T47D (cell line): ENCODE measurements at regions not wholly inside any gene's neighbourhood (a gene's known extent, or its start where the extent isn't known, plus 50 kb on each side); places are given as distances from the start of the nearest gene placed in this dataset.
A peak's percentile ranks its signal among the peaks of the same experiment; 100 is the strongest.

Experiments used
- DNase-seq, 2 experiments: peaks; one replicate each; pipeline versions ENCODE4 v3.0.0 to v3.0.0-alpha.2; 2011 to 2012; ENCODE audit warnings: low read depth in 1 of 2, low spot score in 1 of 2
- JUND ChIP-seq: IDR thresholded peaks from 2 replicates; pipeline ENCODE4 v1.6.1; 2012; ENCODE audit warnings: low read depth
- in situ Hi-C: cut with HindIII; loops from 2 replicates; pipeline ENCODE4 v1.10.0; 2016; ENCODE audit warnings: low sequenced_read_pairs, low pct_unique_long_range_greater_than_20kb

DNA sequence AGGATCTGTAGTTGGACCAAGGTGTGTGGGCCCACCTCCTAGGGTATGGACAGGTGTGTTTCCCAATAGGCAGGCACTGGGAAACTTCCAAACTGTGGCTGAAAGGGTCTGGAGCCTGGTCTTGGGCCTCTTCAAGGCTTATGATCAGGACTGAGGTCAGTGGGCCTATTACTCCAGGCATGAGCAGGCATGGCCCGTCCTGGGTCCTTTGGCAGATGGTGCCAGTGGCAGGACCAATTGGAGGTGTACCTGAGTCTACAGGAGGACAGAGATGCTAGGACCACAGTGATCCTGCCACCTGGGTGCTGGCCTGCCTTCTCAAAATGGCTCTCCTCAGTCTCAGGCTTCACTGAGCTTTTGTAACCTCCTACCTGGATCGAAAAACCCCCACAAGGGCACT, 95.4 kb downstream of the RAB18 start:
- no peak for DNase-seq
- no peak for TF ChIP-seq JUND
- in situ Hi-C loops = no loop called here

DNA sequence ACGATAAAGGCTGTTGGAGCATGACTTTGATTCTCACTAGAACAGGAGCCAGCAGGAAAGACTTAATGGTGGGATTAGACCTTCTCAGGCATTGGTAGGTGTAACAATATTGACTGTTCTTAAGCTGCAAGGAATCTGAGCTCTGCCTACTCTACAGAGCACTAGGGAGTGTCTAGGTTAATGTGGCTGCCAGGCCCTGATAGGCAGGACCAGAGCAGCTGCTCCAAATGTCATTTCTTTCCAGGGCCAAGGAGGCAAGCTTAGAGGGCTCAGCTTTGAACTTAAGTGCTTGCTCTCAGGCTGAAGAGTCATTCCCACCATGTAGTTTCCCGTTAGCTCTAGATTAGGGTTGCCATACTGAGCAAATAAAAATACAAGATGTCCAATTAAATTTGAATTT, 96.8 kb downstream of the RAB18 start:
- no peak for TF ChIP-seq JUND
- in situ Hi-C loops = no loop called here
- no peak for DNase-seq

DNA sequence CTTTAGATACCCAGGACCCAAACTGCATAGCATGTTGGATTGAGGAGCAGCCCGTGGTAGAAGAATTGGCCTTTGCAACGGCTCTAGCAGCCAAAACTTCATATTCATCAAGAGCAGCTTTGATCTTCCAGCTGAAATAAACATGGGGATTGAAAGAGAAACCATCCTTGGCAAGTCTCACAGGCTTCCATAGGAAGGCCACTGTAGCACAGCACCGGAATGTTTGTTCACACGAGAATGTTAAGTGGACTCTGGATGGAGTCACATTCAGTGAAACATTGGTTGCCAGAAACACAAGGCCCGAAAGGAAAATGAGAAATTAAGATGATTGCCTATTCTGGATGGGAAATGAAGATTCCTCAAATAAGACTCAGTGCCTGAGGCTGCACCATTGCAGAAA, 97.4 kb downstream of the RAB18 start:
- DNase-seq = no peak
- in situ Hi-C loops = no loop called here
- TF ChIP-seq JUND = no peak

DNA sequence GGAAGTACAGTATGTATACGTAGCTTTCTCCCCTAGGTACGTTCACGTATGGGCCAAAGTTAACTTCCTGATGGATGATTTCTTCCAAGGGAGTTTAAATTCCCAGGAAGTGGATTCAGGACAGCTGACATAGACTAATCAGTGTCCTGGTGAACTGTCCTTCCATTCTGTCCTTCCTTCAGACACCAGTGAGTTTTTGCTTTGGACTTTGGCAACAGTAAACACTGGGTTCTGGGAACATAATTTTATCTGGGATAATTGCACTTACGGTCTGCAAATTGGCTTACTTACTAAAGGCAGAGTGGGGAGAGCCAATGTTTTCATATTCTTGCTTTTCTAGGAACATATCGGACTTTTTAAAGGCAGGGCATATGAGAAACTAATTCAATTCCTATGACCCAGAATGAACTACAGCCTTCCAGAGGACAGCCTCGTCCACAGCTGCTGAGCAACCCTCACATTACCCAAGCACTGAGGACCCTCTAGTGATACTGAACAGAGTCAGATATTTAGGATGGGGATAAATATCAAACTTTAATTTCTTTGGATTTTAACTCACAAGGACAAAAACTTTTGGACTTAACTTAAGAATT, 97.9 kb downstream of the RAB18 start:
- no peak for TF ChIP-seq JUND
- no peak for DNase-seq
- in situ Hi-C loops = no loop called here

DNA sequence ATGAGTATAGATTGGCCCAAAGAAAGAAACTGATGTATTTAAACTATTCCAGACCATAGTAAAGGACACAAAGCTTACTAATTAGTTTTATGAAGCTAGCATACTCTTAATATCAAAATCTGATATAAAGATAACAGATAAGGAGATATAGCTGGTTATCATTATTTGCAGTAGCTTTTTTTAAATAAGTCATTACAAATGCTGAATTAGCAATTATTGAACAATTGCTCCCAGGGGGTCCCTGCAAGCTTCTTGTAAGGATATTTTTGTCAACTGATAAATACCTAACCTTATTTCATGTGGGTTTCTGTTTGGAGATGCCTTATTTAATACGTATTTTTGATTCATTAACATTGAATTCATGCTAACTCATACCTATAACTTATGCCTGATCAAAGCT, 99.0 kb downstream of the RAB18 start:
- no peak for DNase-seq
- in situ Hi-C loops = no loop called here
- TF ChIP-seq JUND = no peak

DNA sequence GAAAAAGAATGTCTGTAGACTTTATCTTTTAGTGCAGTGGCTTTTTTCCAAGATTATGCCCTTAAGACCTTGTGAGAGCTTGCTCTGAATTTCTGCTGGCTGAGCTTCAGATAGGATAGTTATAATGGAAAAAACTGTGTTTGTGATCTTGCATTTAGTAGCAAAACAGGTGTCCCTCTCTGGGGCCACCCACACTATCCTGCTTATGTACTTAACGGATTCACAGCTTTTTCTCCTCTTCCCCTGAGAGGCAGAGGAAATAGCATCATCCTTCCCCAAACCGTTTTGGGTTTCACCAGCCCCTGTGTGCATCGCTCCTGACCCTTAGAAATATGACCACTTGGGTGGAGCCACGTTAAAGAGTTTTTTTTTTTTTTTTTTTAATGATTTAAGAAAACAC, 101.2 kb downstream of the RAB18 start:
- in situ Hi-C loops = no loop called here
- TF ChIP-seq JUND = no peak
- no peak for DNase-seq

DNA sequence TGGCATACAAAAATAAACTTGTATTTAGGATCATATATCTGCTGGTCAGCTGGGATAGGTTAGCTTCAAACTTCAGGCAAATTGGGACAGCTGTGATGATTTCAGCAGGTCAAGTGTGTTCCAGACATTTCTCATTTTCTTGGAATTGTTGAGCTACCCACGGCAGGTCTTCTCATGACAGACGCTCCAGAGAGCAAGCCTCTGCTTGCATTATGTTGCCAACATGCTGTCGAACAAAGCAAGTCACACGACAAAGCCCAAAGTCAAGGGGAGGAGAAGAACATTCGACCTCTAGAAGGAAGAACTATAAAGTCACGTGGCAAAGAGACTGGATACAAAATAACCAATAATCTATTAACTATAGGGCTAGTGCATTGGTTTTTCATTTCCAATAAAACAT, 103.5 kb downstream of the RAB18 start:
- no peak for DNase-seq
- in situ Hi-C loops = no loop called here
- no peak for TF ChIP-seq JUND

DNA sequence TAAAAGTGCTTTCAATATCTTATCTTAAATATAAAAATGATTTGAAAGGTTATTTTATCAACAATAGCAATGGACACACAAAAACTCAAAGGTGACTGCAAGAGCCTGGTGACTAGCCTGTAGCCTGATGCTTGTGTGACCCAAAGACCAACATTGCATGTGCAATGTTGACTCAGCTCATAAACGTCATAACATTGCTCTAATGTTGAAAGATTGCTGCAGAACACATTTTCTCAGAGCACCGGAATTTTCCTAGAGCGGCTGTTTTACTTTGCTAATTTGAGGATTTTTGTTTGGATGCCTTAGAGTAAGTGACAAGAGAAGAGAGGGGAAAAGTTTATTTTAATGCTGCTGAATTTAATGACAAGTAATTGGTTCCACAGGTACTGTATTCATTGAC, 107.1 kb downstream of the RAB18 start:
- TF ChIP-seq JUND = no peak
- peak in 1 of 2 experiments; percentile 52 for DNase-seq
- in situ Hi-C loops = no loop called here

DNA sequence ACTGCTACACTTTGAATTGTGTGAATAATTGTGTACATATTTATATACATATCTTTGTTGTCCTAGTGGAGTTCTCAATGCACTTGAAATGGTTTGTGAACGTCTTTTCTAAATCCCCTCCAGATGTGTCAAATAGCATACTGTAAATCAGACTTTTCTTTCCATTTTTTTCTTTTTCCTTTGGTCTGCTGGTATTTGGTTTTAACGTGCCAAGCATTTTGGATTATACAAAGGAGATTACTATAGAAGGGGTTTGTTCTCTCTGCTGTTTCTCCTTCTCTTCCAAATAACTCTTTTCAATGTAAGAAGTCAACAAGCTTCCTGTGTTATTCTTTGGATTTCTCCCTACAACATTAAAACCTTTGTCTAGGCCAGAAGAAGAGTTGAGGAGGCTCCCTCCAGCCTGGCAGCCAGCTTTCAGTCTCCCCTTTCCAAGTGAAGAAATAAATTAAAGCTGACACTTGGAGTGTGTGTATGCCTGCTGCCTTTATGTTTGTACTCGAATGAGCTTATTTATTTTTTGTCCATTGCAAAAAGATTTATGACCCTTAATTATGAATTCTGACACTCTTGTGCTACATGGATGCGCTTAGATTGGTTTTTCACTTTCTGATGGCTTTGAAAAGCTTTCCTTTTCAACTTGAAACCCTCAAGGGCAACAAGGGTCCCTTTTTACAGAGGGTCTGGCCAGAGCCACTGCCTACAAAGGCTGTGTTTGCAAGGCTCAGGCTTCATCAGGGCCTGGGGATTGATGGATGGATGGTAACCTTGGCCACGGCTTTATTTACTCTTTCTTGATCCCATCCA, 107.8 kb downstream of the RAB18 start:
- in situ Hi-C loops = no loop called here
- no peak for DNase-seq
- TF ChIP-seq JUND = no peak

DNA sequence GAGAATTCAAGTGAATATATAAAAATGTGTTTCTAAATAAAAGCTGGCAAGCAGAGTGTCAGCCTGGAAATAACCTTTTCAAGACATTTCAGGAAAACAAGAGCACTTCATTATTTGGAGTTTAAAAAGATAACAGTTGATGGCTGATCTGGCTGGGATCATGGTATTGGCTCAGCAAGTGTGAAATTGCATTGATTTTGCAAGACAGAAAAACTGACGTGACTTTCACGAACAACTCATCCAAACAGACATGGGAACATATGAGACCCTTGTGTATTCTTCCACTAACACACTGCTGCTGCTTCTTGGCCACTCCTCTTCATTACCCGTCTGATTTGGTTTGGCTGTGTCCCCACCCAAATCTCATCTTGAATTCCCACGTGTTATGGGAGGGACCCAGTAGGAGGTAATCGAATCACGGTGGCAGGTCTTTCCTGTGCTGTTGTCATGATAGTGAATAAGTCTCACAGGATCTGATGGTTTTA, 108.5 kb downstream of the RAB18 start:
- no peak for DNase-seq
- in situ Hi-C loops = no loop called here
- TF ChIP-seq JUND = no peak

DNA sequence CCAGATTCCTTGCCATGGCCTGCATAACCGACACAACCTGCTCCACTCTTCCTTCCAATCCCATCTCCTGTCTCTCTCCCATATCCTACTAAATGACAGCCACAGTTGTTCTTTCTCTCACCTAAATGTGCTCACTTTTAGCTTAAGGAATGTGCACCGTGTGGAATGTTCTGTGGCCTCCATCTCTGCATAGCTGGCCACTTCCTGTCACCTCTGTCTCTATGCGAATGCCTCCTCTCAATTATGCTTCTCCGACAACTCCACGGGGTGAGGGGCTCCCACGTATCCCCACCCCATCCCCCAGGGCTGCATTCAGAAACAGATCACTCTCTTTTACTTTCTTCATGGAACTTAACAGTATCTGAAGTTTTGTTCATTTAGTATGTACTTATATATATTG, 110.7 kb downstream of the RAB18 start:
- no peak for TF ChIP-seq JUND
- in situ Hi-C loops = no loop called here
- no peak for DNase-seq

DNA sequence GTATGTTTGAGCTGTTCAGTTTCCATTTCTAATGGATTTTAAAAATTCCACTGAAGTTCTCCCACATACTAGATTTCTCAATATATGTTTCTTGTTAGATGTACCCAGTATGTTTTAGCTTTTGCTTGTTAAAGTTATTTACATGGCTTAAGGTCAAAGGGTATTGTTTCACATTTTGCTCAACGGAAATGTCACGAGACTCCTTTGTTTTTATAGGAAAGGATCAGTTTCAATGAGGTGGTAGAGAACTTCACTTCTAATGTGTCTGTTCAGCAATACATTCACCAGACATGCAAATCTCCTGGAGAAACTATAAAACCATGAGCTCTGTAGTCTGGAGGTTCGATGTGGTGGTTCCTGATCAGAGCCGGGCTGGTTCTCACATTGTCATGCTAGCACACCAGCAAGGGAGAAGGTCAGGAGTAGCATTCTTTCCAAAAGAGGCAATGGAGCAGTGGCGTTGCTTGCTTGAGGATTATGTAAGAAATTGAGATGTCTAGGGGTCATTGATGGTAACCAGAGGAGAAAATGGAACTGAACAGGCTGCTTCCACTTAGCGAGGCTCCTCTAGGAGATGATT, 114.0 kb downstream of the RAB18 start:
- DNase-seq = no peak
- no peak for TF ChIP-seq JUND
- in situ Hi-C loops = no loop called here

DNA sequence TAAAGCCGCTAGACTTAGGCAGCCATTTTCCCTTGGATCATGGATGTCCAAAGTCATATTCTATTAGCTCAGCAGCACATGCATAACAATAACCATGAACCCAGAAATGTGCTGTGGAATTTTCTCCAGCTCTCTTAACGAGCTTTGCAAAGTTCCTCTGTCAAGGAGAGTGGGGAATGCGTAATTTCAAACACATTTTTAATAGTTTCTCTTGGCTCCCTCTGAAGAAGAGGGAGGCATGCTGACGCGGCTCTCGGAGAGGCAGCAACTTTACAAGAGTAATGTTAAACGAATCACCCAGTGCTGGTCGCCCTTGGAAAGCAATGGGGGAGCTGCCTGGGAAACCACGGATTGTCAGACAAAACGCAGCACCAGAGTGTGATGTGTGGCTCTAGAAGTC, 114.8 kb downstream of the RAB18 start:
- no peak for DNase-seq
- TF ChIP-seq JUND = no peak
- in situ Hi-C loops = no loop called here

DNA sequence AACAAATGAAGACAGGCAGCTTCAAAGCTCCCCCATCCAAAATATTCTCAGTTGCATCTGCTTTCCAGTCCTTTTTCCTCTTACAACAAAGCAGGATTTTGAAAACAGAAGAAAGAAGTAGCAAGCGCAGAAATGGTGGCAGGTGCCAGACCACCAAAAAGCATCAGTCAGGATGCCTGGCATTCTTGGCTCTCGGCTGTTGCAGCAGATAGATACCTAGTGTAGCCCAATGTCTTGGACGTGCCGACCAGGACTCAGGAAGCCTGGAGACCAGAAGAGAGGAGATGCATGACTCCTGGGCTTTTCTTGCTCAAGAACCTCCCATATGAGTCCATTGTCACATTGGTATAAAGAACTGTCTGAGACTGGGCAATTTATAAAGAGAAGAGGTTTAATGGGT, 115.2 kb downstream of the RAB18 start:
- in situ Hi-C loops = no loop called here
- TF ChIP-seq JUND = no peak

More for the DNA sequence above, 115.2 kb downstream of the RAB18 start:
- DNase-seq = no peak
